Left lung (tissue), 4 donors: ENCODE measurements at regions not wholly inside any gene's neighbourhood (a gene's known extent, or its start where the extent isn't known, plus 50 kb on each side); places are given as distances from the start of the nearest gene placed in this dataset.

Experiments used
- ATAC-seq: fragments of 200-7000 bp; cut with Tn5 transposase; one replicate; pipeline ENCODE4 v1.9.1; 2020; ENCODE audit warnings: moderate library complexity
- DNase-seq, 4 donors: peaks; one replicate each; pipeline ENCODE4 v3.0.0-alpha.2; 2013 to 2020
- H3K27ac ChIP-seq, 2 donors: fragments of 200-600 bp; sonication (generic) in 1 of 2; one replicate each; pipeline versions ENCODE4 v1.5.0 to v1.8.0; 2020 to 2021
- H3K27me3 ChIP-seq, 2 donors: fragments of 200-600 bp; sonication (generic) in 1 of 2; one replicate each; pipeline versions ENCODE4 v1.5.0 to v1.8.0; 2020 to 2021
- H3K36me3 ChIP-seq, 2 donors: fragments of 200-600 bp; sonication (generic) in 1 of 2; one replicate each; pipeline versions ENCODE4 v1.5.0 to v1.8.0; 2020 to 2021
- H3K4me1 ChIP-seq, 2 donors: fragments of 200-600 bp; one replicate each; pipeline ENCODE4 v1.8.0; 2021
- H3K4me3 ChIP-seq, 2 donors: fragments of 200-600 bp; sonication (generic) in 1 of 2; one replicate each; pipeline versions ENCODE4 v1.5.0 to v1.8.0; 2020 to 2021; ENCODE audit warnings: mild to moderate bottlenecking in 1 of 2
- H3K9me3 ChIP-seq, 2 donors: fragments of 200-600 bp; sonication (generic) in 1 of 2; one replicate each; pipeline versions ENCODE4 v1.5.0 to v1.8.0; 2020 to 2021
- intact Hi-C, 2 donors: fragments of 100-400 bp; cut with DNase I; formaldehyde crosslinking; loops; one replicate each; pipeline versions ENCODE4 v1.11.2 to v1.14.2; 2022
- TF ChIP-seq, protein P1 (sequence below), 2 donors: fragments of 200-600 bp; sonication (generic) in 1 of 2; IDR thresholded peaks; one replicate each; pipeline versions ENCODE4 v1.5.0 to v1.8.0; 2021; ENCODE audit warnings: antibody characterized with exemption in 2 of 2
- donor health status: DM: no; HTN: yes; CAD: no.
- donor health status: DM: no; HTN: no; CAD: no.

- TF ChIP-seq, protein P1, sequence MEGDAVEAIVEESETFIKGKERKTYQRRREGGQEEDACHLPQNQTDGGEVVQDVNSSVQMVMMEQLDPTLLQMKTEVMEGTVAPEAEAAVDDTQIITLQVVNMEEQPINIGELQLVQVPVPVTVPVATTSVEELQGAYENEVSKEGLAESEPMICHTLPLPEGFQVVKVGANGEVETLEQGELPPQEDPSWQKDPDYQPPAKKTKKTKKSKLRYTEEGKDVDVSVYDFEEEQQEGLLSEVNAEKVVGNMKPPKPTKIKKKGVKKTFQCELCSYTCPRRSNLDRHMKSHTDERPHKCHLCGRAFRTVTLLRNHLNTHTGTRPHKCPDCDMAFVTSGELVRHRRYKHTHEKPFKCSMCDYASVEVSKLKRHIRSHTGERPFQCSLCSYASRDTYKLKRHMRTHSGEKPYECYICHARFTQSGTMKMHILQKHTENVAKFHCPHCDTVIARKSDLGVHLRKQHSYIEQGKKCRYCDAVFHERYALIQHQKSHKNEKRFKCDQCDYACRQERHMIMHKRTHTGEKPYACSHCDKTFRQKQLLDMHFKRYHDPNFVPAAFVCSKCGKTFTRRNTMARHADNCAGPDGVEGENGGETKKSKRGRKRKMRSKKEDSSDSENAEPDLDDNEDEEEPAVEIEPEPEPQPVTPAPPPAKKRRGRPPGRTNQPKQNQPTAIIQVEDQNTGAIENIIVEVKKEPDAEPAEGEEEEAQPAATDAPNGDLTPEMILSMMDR (IDR thresholded peaks at IDR 0.05): no peak
- H3K4me3 ChIP-seq: no peak overlapping the region
- no peak for DNase-seq
- ATAC-seq: no peak
- no peaks in the 10 kb centered on the region for H3K27me3 ChIP-seq
- H3K9me3 ChIP-seq: no peaks in the 10 kb centered on the region
- no peaks in the 10 kb centered on the region for H3K36me3 ChIP-seq
- no peaks in the 10 kb centered on the region for H3K4me1 ChIP-seq
- intact Hi-C loops: no loop called here
- H3K27ac ChIP-seq: no peak overlapping the region
These were observed 130.6 kb upstream of the PITX2 start for GRCh38 chr4:110753466-110753865.

GRCh38 chr4:110754716-110755115, 131.8 kb upstream of the PITX2 start:
- Histone ChIP-seq H3K27ac (no peak overlapping the region), H3K9me3 (peaks cover 0 to 2% of the 10 kb centered on the region in 2 donors), H3K27me3 (no peaks in the 10 kb centered on the region), H3K4me3 (no peak overlapping the region), H3K36me3 (no peaks in the 10 kb centered on the region), H3K4me1 (no peaks in the 10 kb centered on the region)
- no peak for ATAC-seq
- TF ChIP-seq, protein P1 (IDR thresholded peaks at IDR 0.05): no peak
- no peak for DNase-seq
- intact Hi-C loops: no loop called here

DNA sequence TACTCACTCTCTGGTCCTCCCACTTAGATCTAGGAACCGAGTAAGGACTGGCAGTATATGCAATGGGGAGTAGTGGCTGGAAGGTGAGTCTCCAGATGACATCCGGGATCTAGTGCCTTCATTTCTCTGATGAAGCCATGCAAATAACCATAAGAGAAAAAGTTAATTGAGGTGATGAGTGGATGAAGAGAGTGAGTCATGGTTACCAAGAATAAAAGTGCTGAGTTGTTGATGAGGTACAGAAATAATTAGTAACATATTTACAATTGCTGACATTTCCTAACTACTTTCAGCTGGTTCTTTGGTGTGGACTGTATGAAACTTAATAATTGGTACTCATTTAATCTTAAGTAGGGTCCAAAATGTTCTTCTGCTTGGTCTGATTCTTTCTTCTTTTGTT, 146.7 kb upstream of the PITX2 start:
- Histone ChIP-seq H3K36me3 (no peaks in the 10 kb centered on the region), H3K27ac (no peak overlapping the region), H3K4me3 (no peak overlapping the region), H3K27me3 (no peaks in the 10 kb centered on the region), H3K4me1 (no peaks in the 10 kb centered on the region), H3K9me3 (no peaks in the 10 kb centered on the region)
- no peak for DNase-seq
- no peak for ATAC-seq
- TF ChIP-seq, protein P1 (IDR thresholded peaks at IDR 0.05): no peak
- intact Hi-C loops: no loop called here

- Histone ChIP-seq H3K36me3 (no peaks in the 10 kb centered on the region), H3K4me3 (no peak overlapping the region), H3K9me3 (no peaks in the 10 kb centered on the region), H3K27me3 (no peaks in the 10 kb centered on the region), H3K4me1 (no peaks in the 10 kb centered on the region), H3K27ac (no peak overlapping the region)
- intact Hi-C loops: no loop called here
- DNase-seq: no peak
- TF ChIP-seq, protein P1 (IDR thresholded peaks at IDR 0.05): no peak
- no peak for ATAC-seq
These were observed 147.5 kb upstream of the PITX2 start for GRCh38 chr4:110770353-110770752.

- Histone ChIP-seq H3K4me3 (no peak overlapping the region), H3K27ac (no peak overlapping the region), H3K27me3 (no peaks in the 10 kb centered on the region), H3K4me1 (no peaks in the 10 kb centered on the region), H3K9me3 (no peaks in the 10 kb centered on the region), H3K36me3 (no peaks in the 10 kb centered on the region)
- ATAC-seq: no peak
- intact Hi-C loops: no loop called here
- TF ChIP-seq, protein P1 (IDR thresholded peaks at IDR 0.05): no peak
- no peak for DNase-seq
These were observed 155.6 kb upstream of the PITX2 start for GRCh38 chr4:110778521-110778920.
